ENCODE measurements at regions not wholly inside any gene's neighbourhood (a gene's known extent, or its start where the extent isn't known, plus 50 kb on each side); places are given as distances from the start of the nearest gene placed in this dataset.
"Not testable (repeated sequence)": the region's sequence is repeated elsewhere in the genome, so short reads cannot be mapped to it uniquely, and the experiment has no call there.

GRCh38 chr6:26720663-26721218 lies 61.2 kb upstream of the ZNF322 start:
- in situ Hi-C loops (cut with MboI; ENCODE audit: low sequenced_read_pairs): not testable (repeated sequence)

- in situ Hi-C loops (cut with MboI; ENCODE audit: low sequenced_read_pairs): not testable (repeated sequence)
Measured at GRCh38 chr6:26730019-26730766, 70.6 kb upstream of the ZNF322 start.

GRCh38 chr6:26734776-26735472 lies 75.4 kb upstream of the ZNF322 start:
- in situ Hi-C loops (cut with MboI; ENCODE audit: low sequenced_read_pairs): not testable (repeated sequence)

GRCh38 chr6:26739811-26740210 lies 80.3 kb upstream of the ZNF322 start:
- in situ Hi-C loops (cut with MboI; ENCODE audit: low sequenced_read_pairs): no loop called here

- in situ Hi-C loops (cut with MboI; ENCODE audit: low sequenced_read_pairs): no loop called here
Measured at GRCh38 chr6:26743157-26743821, 83.7 kb upstream of the ZNF322 start.

GRCh38 chr6:26743941-26744699 lies 84.6 kb upstream of the ZNF322 start:
- in situ Hi-C loops (cut with MboI; ENCODE audit: low sequenced_read_pairs): no loop called here

- in situ Hi-C loops (cut with MboI; ENCODE audit: low sequenced_read_pairs): not testable (repeated sequence)
Measured at GRCh38 chr6:26744837-26745282, 85.3 kb upstream of the ZNF322 start.

GRCh38 chr6:26745964-26746363 lies 86.4 kb upstream of the ZNF322 start:
- in situ Hi-C loops (cut with MboI; ENCODE audit: low sequenced_read_pairs): not testable (repeated sequence)

- in situ Hi-C loops (cut with MboI; ENCODE audit: low sequenced_read_pairs): not testable (repeated sequence)
Measured at GRCh38 chr6:26749126-26749758, 89.7 kb upstream of the ZNF322 start.

GRCh38 chr6:26749759-26750126 lies 90.2 kb upstream of the ZNF322 start:
- in situ Hi-C loops (cut with MboI; ENCODE audit: low sequenced_read_pairs): not testable (repeated sequence)

GRCh38 chr6:26754212-26754611 lies 94.7 kb upstream of the ZNF322 start:
- in situ Hi-C loops (cut with MboI; ENCODE audit: low sequenced_read_pairs): no loop called here

- in situ Hi-C loops (cut with MboI; ENCODE audit: low sequenced_read_pairs): not testable (repeated sequence)
Measured at GRCh38 chr6:26754801-26755200, 95.3 kb upstream of the ZNF322 start.

GRCh38 chr6:26756067-26756805 lies 96.7 kb upstream of the ZNF322 start:
- in situ Hi-C loops (cut with MboI; ENCODE audit: low sequenced_read_pairs): not testable (repeated sequence)

- in situ Hi-C loops (cut with MboI; ENCODE audit: low sequenced_read_pairs): not testable (repeated sequence)
Measured at GRCh38 chr6:26766203-26766902, 106.8 kb upstream of the ZNF322 start.

GRCh38 chr6:26770941-26771666 lies 111.6 kb upstream of the ZNF322 start:
- in situ Hi-C loops (cut with MboI; ENCODE audit: low sequenced_read_pairs): not testable (repeated sequence)

- in situ Hi-C loops (cut with MboI; ENCODE audit: low sequenced_read_pairs): not testable (repeated sequence)
Measured at GRCh38 chr6:26773414-26773813, 113.9 kb upstream of the ZNF322 start.

GRCh38 chr6:26780563-26780962 lies 121.0 kb upstream of the ZNF322 start:
- in situ Hi-C loops (cut with MboI; ENCODE audit: low sequenced_read_pairs): not testable (repeated sequence)

All from HL-60/S4 (cell line).